Lower leg skin (tissue), 3 donors: ENCODE measurements at regions not wholly inside any gene's neighbourhood (a gene's known extent, or its start where the extent isn't known, plus 50 kb on each side); places are given as distances from the start of the nearest gene placed in this dataset.

Experiments
- POLR2A ChIP-seq, 2 donors: fragments of 450-650 bp; IDR thresholded peaks; one replicate each; pipeline ENCODE4 v1.6.1; 2016 to 2017; ENCODE audit warnings: antibody characterized with exemption in 2 of 2, mild to moderate bottlenecking in 1 of 2, moderate library complexity in 1 of 2
- TF ChIP-seq, protein P1 (sequence below), 3 donors: fragments of 450-650 bp; IDR thresholded peaks; one replicate each; pipeline ENCODE4 v1.5.1; 2016; ENCODE audit warnings: antibody characterized with exemption in 3 of 3, mild to moderate bottlenecking in 3 of 3, moderate library complexity in 2 of 3

DNA sequence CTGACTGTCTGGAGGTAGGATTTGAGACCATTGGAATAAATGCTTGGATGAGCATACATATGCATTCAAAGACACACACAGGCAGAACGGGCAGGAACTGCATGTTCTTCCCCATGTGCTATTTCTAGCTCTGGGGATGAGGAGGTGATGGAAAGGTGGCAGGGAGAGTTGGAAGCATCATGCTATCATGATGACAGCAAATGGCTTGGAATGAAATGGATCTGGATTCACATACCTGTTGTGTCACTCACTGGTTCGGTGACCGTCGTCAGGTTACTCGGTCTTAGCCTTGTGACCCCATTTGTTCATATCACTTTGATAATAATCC is 627.9 kb upstream of the KIRREL3 start:
- TF ChIP-seq, protein P1, sequence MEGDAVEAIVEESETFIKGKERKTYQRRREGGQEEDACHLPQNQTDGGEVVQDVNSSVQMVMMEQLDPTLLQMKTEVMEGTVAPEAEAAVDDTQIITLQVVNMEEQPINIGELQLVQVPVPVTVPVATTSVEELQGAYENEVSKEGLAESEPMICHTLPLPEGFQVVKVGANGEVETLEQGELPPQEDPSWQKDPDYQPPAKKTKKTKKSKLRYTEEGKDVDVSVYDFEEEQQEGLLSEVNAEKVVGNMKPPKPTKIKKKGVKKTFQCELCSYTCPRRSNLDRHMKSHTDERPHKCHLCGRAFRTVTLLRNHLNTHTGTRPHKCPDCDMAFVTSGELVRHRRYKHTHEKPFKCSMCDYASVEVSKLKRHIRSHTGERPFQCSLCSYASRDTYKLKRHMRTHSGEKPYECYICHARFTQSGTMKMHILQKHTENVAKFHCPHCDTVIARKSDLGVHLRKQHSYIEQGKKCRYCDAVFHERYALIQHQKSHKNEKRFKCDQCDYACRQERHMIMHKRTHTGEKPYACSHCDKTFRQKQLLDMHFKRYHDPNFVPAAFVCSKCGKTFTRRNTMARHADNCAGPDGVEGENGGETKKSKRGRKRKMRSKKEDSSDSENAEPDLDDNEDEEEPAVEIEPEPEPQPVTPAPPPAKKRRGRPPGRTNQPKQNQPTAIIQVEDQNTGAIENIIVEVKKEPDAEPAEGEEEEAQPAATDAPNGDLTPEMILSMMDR (IDR thresholded peaks at IDR 0.05) = no peak
- no peak for TF ChIP-seq POLR2A (IDR thresholded peaks at IDR 0.05)
